Uterus (tissue), 3 donors: ENCODE measurements at regions not wholly inside any gene's neighbourhood (a gene's known extent, or its start where the extent isn't known, plus 50 kb on each side); places are given as distances from the start of the nearest gene placed in this dataset.

Experiments
- DNase-seq, 2 donors: peaks; one replicate each; pipeline ENCODE4 v3.0.0-alpha.2; 2019 to 2020
- H3K27ac ChIP-seq, 2 donors: fragments of 200-600 bp; sonication (generic); 1 replicate in 1 of 2; 2 replicates in 1 of 2; pipeline ENCODE4 v1.5.1; 2016 to 2018
- H3K27me3 ChIP-seq, 2 donors: fragments of 200-600 bp; sonication (generic); one replicate each; pipeline ENCODE4 v1.5.1; 2018 to 2019; ENCODE audit warnings: control low read depth in 1 of 2
- H3K36me3 ChIP-seq, 2 donors: fragments of 200-600 bp; sonication (generic); one replicate each; pipeline ENCODE4 v1.5.1; 2019; ENCODE audit warnings: control low read depth in 1 of 2
- H3K4me1 ChIP-seq, 2 donors: fragments of 200-600 bp; sonication (generic); one replicate each; pipeline ENCODE4 v1.5.1; 2018 to 2019; ENCODE audit warnings: control low read depth in 1 of 2
- H3K4me3 ChIP-seq, 2 donors: fragments of 200-600 bp; sonication (generic); 1 replicate in 1 of 2; 2 replicates in 1 of 2; pipeline ENCODE4 v1.5.1; 2018 to 2019; ENCODE audit warnings: mild to moderate bottlenecking in 1 of 2
- H3K9me3 ChIP-seq, 2 donors: fragments of 200-600 bp; sonication (generic); one replicate each; pipeline ENCODE4 v1.5.1; 2019; ENCODE audit warnings: control low read depth in 1 of 2
- POLR2A ChIP-seq, 2 donors: fragments of 450-650 bp; IDR thresholded peaks; one replicate each; pipeline ENCODE4 v1.6.1; 2016; ENCODE audit warnings: antibody characterized with exemption in 2 of 2, mild to moderate bottlenecking in 1 of 2, moderate library complexity in 1 of 2
- intact Hi-C: fragments of 100-400 bp; cut with DNase I; formaldehyde crosslinking; loops from one replicate; pipeline ENCODE4 v1.15.1; 2023; ENCODE audit warnings: low total_unique reads
- TF ChIP-seq, protein P1 (sequence below), 4 experiments: fragments of 200-600 bp in 2 of 4; fragments of 450-650 bp in 2 of 4; sonication (generic) in 2 of 4; IDR thresholded peaks; one replicate each; pipeline ENCODE4 v1.5.1; 2016 to 2019; ENCODE audit warnings: antibody characterized with exemption in 4 of 4, mild to moderate bottlenecking in 2 of 4, moderate library complexity in 1 of 4
- donor health status: DM: yes; HTN: yes; CAD: no.

DNA sequence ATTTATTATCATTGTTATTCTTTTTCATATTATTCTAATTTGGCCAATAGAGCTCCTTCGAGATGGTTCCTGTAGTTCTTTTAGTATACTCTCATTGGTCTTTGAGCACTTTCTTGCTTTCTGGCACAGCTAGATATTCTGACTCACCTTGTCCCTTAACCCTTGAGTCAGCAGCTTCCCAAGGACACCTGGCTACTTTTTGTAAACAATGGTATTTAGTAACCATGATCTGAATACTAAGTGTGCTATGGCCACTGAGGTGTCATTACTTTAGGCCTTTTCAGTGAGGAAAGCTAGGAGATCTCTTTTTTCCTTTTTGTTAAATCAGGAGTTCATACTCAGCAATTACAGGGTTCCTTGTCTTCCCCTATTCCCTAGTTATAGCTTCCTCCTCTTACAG, 126.5 kb upstream of the CITED2 start:
- no peak for TF ChIP-seq POLR2A (IDR thresholded peaks at IDR 0.05)
- TF ChIP-seq, protein P1, sequence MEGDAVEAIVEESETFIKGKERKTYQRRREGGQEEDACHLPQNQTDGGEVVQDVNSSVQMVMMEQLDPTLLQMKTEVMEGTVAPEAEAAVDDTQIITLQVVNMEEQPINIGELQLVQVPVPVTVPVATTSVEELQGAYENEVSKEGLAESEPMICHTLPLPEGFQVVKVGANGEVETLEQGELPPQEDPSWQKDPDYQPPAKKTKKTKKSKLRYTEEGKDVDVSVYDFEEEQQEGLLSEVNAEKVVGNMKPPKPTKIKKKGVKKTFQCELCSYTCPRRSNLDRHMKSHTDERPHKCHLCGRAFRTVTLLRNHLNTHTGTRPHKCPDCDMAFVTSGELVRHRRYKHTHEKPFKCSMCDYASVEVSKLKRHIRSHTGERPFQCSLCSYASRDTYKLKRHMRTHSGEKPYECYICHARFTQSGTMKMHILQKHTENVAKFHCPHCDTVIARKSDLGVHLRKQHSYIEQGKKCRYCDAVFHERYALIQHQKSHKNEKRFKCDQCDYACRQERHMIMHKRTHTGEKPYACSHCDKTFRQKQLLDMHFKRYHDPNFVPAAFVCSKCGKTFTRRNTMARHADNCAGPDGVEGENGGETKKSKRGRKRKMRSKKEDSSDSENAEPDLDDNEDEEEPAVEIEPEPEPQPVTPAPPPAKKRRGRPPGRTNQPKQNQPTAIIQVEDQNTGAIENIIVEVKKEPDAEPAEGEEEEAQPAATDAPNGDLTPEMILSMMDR (IDR thresholded peaks at IDR 0.05): no peak
- H3K4me3 ChIP-seq: no peak overlapping the region
- H3K27ac ChIP-seq: no peak overlapping the region
- no peaks in the 10 kb centered on the region for H3K27me3 ChIP-seq
- DNase-seq: no peak
- H3K4me1 ChIP-seq: no peaks in the 10 kb centered on the region
- no peaks in the 10 kb centered on the region for H3K9me3 ChIP-seq
- H3K36me3 ChIP-seq: no peaks in the 10 kb centered on the region
- intact Hi-C loops: no loop called here

- no peaks in the 10 kb centered on the region for H3K36me3 ChIP-seq
- H3K4me1 ChIP-seq: no peaks in the 10 kb centered on the region
- no peak for TF ChIP-seq POLR2A (IDR thresholded peaks at IDR 0.05)
- TF ChIP-seq, protein P1 (IDR thresholded peaks at IDR 0.05): no peak
- DNase-seq: no peak
- H3K27ac ChIP-seq: no peak overlapping the region
- intact Hi-C loops: no loop called here
- no peaks in the 10 kb centered on the region for H3K27me3 ChIP-seq
- no peak overlapping the region for H3K4me3 ChIP-seq
- no peaks in the 10 kb centered on the region for H3K9me3 ChIP-seq
These were observed 124.3 kb upstream of the CITED2 start for GRCh38 chr6:139498715-139499114.

DNA sequence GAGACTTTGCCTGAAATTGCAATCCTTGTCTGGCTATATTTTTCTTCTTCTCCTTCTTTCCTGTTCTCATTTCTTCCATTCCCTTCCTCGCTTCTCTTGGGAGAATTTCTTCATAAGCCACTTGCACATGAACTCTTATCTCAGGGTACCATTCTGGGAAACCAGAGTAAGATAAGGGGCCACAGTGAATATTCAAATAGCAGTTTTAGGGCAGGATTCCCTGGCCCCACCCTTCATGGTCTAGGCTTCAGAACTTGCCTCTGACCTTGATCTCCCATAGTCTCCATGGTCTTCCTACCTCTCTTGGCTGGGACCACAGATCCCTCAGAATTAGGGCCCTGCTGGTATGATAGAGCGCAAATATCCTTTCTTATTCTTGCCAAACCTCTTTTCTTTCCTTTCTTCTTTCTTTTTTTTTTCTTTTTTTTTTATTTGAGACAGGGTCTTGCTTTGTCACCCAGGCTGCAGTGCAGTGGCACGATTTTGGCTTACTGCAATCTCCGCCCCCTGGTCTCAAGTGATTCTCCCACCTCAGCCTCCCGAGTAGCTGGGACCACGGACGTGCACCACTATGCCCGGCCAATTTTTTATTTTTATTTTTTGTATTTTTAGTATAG, 123.0 kb upstream of the CITED2 start:
- Histone ChIP-seq H3K4me1 (no peaks in the 10 kb centered on the region), H3K9me3 (no peaks in the 10 kb centered on the region), H3K27me3 (no peaks in the 10 kb centered on the region), H3K27ac (no peak overlapping the region), H3K36me3 (no peaks in the 10 kb centered on the region), H3K4me3 (no peak overlapping the region)
- intact Hi-C loops: no loop called here
- DNase-seq: no peak
- TF ChIP-seq, protein P1 (IDR thresholded peaks at IDR 0.05): no peak
- no peak for TF ChIP-seq POLR2A (IDR thresholded peaks at IDR 0.05)

DNA sequence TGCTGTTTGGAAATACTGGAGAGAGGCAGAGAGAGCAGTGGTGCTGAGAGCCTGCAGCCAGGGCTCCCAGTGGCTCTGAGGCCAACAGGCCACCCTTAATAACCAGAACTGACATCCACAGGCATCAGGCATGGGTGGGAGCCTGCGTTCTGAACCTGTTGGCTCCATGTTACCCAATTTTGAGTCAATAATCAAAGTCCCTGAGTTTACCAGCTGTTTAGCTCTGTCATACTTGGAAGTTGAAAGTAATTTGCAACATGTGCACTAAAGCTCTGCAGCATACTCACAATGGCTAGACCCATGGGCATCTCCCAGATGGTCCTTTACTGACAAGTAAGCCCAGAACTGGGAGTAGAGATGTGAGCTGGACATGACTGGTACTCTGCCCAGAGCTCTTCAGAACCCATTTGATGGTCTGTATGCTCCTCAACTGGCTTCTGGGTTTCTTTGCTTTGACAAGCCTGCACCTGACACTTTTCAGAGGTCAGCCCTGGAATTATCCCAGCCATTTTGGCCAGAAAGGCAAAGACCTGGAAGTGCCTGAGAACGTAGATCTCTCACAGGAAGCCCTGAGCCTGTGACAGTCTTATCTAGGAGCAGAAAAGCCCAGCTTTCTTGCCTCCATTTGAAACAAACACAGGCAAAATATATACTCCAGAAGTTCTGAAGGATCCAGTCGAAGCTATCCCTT, 122.4 kb upstream of the CITED2 start:
- H3K27me3 ChIP-seq: no peaks in the 10 kb centered on the region
- no peaks in the 10 kb centered on the region for H3K9me3 ChIP-seq
- no peaks in the 10 kb centered on the region for H3K36me3 ChIP-seq
- no peak for TF ChIP-seq POLR2A (IDR thresholded peaks at IDR 0.05)
- TF ChIP-seq, protein P1 (IDR thresholded peaks at IDR 0.05): no peak
- intact Hi-C loops: no loop called here
- no peak overlapping the region for H3K4me3 ChIP-seq
- no peaks in the 10 kb centered on the region for H3K4me1 ChIP-seq
- no peak overlapping the region for H3K27ac ChIP-seq
- no peak for DNase-seq

DNA sequence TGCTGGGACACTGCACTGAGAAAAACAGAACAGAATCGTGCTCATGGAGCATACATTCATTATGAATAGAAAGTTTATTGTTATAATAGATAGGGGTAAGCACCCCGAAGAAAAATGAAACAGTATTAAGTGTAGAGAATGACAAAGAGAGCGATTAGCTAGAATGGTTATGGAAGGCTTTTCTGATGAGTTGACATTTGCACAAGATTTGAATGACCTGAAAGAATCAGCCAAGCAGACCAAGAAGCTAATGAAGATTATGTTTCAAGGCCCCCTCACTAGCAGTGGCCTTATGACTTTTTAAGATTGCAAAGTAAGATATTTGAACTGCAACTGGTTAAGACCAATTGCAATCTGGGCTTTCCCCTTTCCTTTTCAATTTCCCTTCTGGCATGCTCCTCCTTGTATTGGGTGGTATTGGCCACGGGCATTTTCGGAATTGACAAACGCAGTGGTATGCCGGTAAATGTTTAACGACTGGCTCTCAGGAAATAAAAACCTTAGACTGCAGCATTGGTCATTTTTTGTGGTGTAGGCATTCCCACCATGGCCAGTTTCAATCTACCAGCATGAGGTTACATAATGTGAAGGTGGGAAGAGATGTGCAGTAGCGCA, 120.0 kb upstream of the CITED2 start:
- no peaks in the 10 kb centered on the region for H3K9me3 ChIP-seq
- intact Hi-C loops: no loop called here
- no peaks in the 10 kb centered on the region for H3K36me3 ChIP-seq
- H3K4me1 ChIP-seq: no peaks in the 10 kb centered on the region
- no peak overlapping the region for H3K27ac ChIP-seq
- H3K27me3 ChIP-seq: no peaks in the 10 kb centered on the region
- H3K4me3 ChIP-seq: no peak overlapping the region
- no peak for DNase-seq
- TF ChIP-seq, protein P1 (IDR thresholded peaks at IDR 0.05): no peak
- no peak for TF ChIP-seq POLR2A (IDR thresholded peaks at IDR 0.05)
